ENCODE measurements at regions not wholly inside any gene's neighbourhood (a gene's known extent, or its start where the extent isn't known, plus 50 kb on each side); places are given as distances from the start of the nearest gene placed in this dataset.

- DNase-seq = no peak
Measured at GRCh38 chrX:69027181-69028005, 137.9 kb downstream of the PJA1 start.

- DNase-seq = no peak
Measured at GRCh38 chrX:69025802-69026301, 139.4 kb downstream of the PJA1 start.

- DNase-seq = no peak
Measured at GRCh38 chrX:69024931-69025330, 140.3 kb downstream of the PJA1 start.

- DNase-seq = no peak
Measured at GRCh38 chrX:69024161-69024736, 141.0 kb downstream of the PJA1 start.

- no peak for DNase-seq
Measured at GRCh38 chrX:69022430-69022829, 142.8 kb downstream of the PJA1 start.

GRCh38 chrX:69021141-69021960 lies 143.9 kb downstream of the PJA1 start:
- DNase-seq = no peak

GRCh38 chrX:69020316-69020715 lies 144.9 kb downstream of the PJA1 start:
- no peak for DNase-seq

- DNase-seq = no peak
Measured at GRCh38 chrX:69019073-69019890, 146.0 kb downstream of the PJA1 start.

GRCh38 chrX:69018416-69019072 lies 146.7 kb downstream of the PJA1 start:
- no peak for DNase-seq

GRCh38 chrX:69016293-69016941 lies 148.8 kb downstream of the PJA1 start:
- DNase-seq = no peak

- no peak for DNase-seq
Measured at GRCh38 chrX:69015564-69016292, 149.5 kb downstream of the PJA1 start.

GRCh38 chrX:69015156-69015555 lies 150.1 kb downstream of the PJA1 start:
- DNase-seq = no peak

- no peak for DNase-seq
Measured at GRCh38 chrX:69014200-69014599, 151.1 kb downstream of the PJA1 start.

GRCh38 chrX:69010339-69010738 lies 154.9 kb downstream of the PJA1 start:
- DNase-seq = no peak

- DNase-seq = no peak
Measured at GRCh38 chrX:69000877-69001276, 164.4 kb downstream of the PJA1 start.

GRCh38 chrX:68999931-69000330 lies 165.3 kb downstream of the PJA1 start:
- DNase-seq = no peak

- DNase-seq = no peak
Measured at GRCh38 chrX:68999356-68999755, 165.9 kb downstream of the PJA1 start.

GRCh38 chrX:68998716-68999115 lies 166.5 kb downstream of the PJA1 start:
- no peak for DNase-seq

GRCh38 chrX:68997911-68998310 lies 167.3 kb downstream of the PJA1 start:
- DNase-seq = peak in 2 of 56 donors; percentile 1 to 2

Measured in amygdala (tissue), 56 donors.